ENCODE measurements at regions not wholly inside any gene's neighbourhood (a gene's known extent, or its start where the extent isn't known, plus 50 kb on each side); places are given as distances from the start of the nearest gene placed in this dataset.

GRCh38 chr10:125431149-125431548, 251.8 kb downstream of the TEX36 start:
- peaks cover 2% of the 10 kb centered on the region for H3K9me3 Mint-ChIP-seq (ENCODE audit: insufficient read depth)
- Histone ChIP-seq H3K27ac (ENCODE audit: low read length in 2 of 2) (no peak overlapping the region), H3K4me1 (ENCODE audit: control insufficient read depth in 2 of 2, insufficient read depth in 2 of 2, low read length in 2 of 2) (no peaks in the 10 kb centered on the region), H3K27me3 (replicated peaks in 1 of 4; ENCODE audit: control extremely low read depth in 1 of 4, control insufficient read depth in 3 of 4, insufficient read depth in 4 of 4, low read length in 3 of 4) (no peaks in the 10 kb centered on the region), H3K36me3 (replicated peaks in 1 of 2; ENCODE audit: control extremely low read depth in 1 of 2, control insufficient read depth in 1 of 2, extremely low read depth in 1 of 2, insufficient read depth in 2 of 2, low read length in 1 of 2) (no peaks in the 10 kb centered on the region), H3K9ac (ENCODE audit: low read length) (no peak overlapping the region), H3K79me2 (ENCODE audit: control insufficient read depth, insufficient read depth, low read length) (no peaks in the 10 kb centered on the region), H4K20me1 (ENCODE audit: control insufficient read depth, insufficient read depth, low read length, poor library complexity, severe bottlenecking) (no peaks in the 10 kb centered on the region), H2AFZ (ENCODE audit: insufficient read depth, low read depth, low read length, poor library complexity, severe bottlenecking) (no peak overlapping the region), H3K4me3 (ENCODE audit: control extremely low read depth in 1 of 5, extremely low read depth in 1 of 5, insufficient read depth in 1 of 5, low read depth in 2 of 5, low read length in 4 of 5) (no peak overlapping the region), H3K4me2 (replicated peaks; ENCODE audit: low read depth, low read length, poor library complexity, severe bottlenecking) (no peak overlapping the region), H3K9me3 (ENCODE audit: control extremely low read depth in 1 of 3, control insufficient read depth in 2 of 3, insufficient read depth in 1 of 3, low read length in 2 of 3) (peaks cover 0 to 8% (median 0%) of the 10 kb centered on the region in 3 donors)
- ChIA-PET POLR2A (no interaction called here), CTCF (no interaction called here)
- H3K27me3 Mint-ChIP-seq: peaks cover 8% of the 10 kb centered on the region
- intact Hi-C loops (cut with micrococcal nuclease): no loop called here
- no peaks in the 10 kb centered on the region for H3K4me1 Mint-ChIP-seq
- H3K27ac Mint-ChIP-seq: no peak overlapping the region
- no peak for DNase-seq
- 83% methylated on average over 4 of the region's 4 CpGs for WGBS (ENCODE audit: insufficient coverage)
- H3K4me3 Mint-ChIP-seq: no peak overlapping the region
- no peak for ATAC-seq (ENCODE audit: low read depth)
- TF ChIP-seq EZH2 (IDR thresholded peaks at IDR 0.05; ENCODE audit: borderline replicate concordance, insufficient read depth, low read depth, low read length, poor library complexity, severe bottlenecking) (no peak), CTCF (IDR thresholded peaks at IDR 0.05) (no peak)

- Histone ChIP-seq H3K4me3 (ENCODE audit: control extremely low read depth in 1 of 5, extremely low read depth in 1 of 5, insufficient read depth in 1 of 5, low read depth in 2 of 5, low read length in 4 of 5) (no peak overlapping the region), H3K9ac (ENCODE audit: low read length) (no peak overlapping the region), H3K79me2 (ENCODE audit: control insufficient read depth, insufficient read depth, low read length) (no peaks in the 10 kb centered on the region), H3K27ac (ENCODE audit: low read length in 2 of 2) (no peak overlapping the region), H3K4me2 (replicated peaks; ENCODE audit: low read depth, low read length, poor library complexity, severe bottlenecking) (no peak overlapping the region), H3K27me3 (replicated peaks in 1 of 4; ENCODE audit: control extremely low read depth in 1 of 4, control insufficient read depth in 3 of 4, insufficient read depth in 4 of 4, low read length in 3 of 4) (no peaks in the 10 kb centered on the region), H2AFZ (ENCODE audit: insufficient read depth, low read depth, low read length, poor library complexity, severe bottlenecking) (no peak overlapping the region), H4K20me1 (ENCODE audit: control insufficient read depth, insufficient read depth, low read length, poor library complexity, severe bottlenecking) (no peaks in the 10 kb centered on the region), H3K36me3 (replicated peaks in 1 of 2; ENCODE audit: control extremely low read depth in 1 of 2, control insufficient read depth in 1 of 2, extremely low read depth in 1 of 2, insufficient read depth in 2 of 2, low read length in 1 of 2) (no peaks in the 10 kb centered on the region), H3K4me1 (ENCODE audit: control insufficient read depth in 2 of 2, insufficient read depth in 2 of 2, low read length in 2 of 2) (no peaks in the 10 kb centered on the region), H3K9me3 (ENCODE audit: control extremely low read depth in 1 of 3, control insufficient read depth in 2 of 3, insufficient read depth in 1 of 3, low read length in 2 of 3) (peaks cover 0 to 8% (median 0%) of the 10 kb centered on the region in 3 donors)
- Mint-ChIP-seq H3K4me3 (no peak overlapping the region), H3K9me3 (ENCODE audit: insufficient read depth) (no peaks in the 10 kb centered on the region), H3K27ac (no peak overlapping the region), H3K4me1 (no peaks in the 10 kb centered on the region), H3K27me3 (peaks cover 8% of the 10 kb centered on the region)
- ATAC-seq (ENCODE audit: low read depth): no peak
- ChIA-PET CTCF (no interaction called here), POLR2A (no interaction called here)
- no peak for DNase-seq
- 95% methylated on average over 9 of the region's 10 CpGs for WGBS (ENCODE audit: insufficient coverage)
- TF ChIP-seq CTCF (IDR thresholded peaks at IDR 0.05): no peak
- TF ChIP-seq EZH2 (IDR thresholded peaks at IDR 0.05; ENCODE audit: borderline replicate concordance, insufficient read depth, low read depth, low read length, poor library complexity, severe bottlenecking): no peak
- intact Hi-C loops (cut with micrococcal nuclease): no loop called here
Observed at GRCh38 chr10:125428054-125428453, 254.9 kb downstream of the TEX36 start.

All from B cell (primary cell).